CD1c-positive myeloid dendritic cell (primary cell): ENCODE measurements at regions not wholly inside any gene's neighbourhood (a gene's known extent, or its start where the extent isn't known, plus 50 kb on each side); places are given as distances from the start of the nearest gene placed in this dataset.
A peak's percentile ranks its signal among the peaks of the same experiment; 100 is the strongest.
"Not testable (repeated sequence)": the region's sequence is repeated elsewhere in the genome, so short reads cannot be mapped to it uniquely, and the experiment has no call there.

Experiments used
- DNase-seq: peaks from one replicate; pipeline ENCODE4 v3.0.0-alpha.2; 2016; ENCODE audit errors: extremely low spot score

DNA sequence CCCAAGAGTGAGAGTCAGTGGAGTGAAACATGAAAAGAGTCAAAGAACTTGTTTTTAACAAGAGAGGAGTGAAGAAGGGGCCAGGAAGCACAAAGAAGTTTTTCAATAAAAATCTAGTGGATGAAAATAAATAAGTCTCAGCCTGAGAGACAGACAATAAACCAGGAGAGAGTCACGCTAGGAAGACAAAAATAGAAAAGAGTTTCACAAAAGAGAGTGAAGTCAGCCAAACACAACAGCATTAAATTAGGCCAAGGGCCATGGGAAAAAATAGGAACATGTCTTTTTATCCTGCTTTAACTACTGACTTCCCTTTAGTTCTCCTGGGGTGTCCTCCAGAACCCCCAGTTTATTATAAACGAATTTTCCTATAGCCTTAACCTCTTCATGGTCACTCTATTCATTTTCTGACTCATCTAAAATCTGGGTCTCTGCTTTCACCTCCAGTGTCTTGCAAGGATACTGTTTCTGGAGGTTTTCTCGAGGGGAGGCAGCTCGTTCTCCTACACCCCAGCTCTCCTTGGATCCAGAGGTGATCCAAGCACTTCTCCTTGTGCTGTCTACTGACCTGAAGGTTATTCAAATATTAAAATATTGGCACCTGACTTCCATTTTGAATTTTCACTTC lies 571.5 kb upstream of the PPP2R3A start:
- DNase-seq: no peak

DNA sequence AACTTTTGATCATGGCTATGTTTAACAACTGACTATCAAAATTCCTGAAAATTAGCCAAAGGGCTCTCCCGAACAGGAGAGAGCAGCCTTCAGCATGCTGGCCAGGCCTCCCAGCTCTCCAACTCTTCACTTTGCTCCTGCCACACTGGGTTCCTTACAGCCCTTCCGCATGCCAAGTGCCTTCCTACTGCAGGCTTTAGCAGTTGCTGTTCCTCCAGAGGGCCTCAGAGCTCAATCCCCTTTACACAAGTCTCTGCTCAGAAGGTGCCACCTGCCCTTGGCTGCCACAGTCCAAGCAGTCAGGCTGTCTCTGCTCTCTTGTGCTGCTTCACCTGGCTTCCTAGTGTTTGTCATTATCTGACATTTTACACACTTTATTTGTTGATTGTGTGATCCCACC lies 553.1 kb upstream of the PPP2R3A start:
- no peak for DNase-seq

DNA sequence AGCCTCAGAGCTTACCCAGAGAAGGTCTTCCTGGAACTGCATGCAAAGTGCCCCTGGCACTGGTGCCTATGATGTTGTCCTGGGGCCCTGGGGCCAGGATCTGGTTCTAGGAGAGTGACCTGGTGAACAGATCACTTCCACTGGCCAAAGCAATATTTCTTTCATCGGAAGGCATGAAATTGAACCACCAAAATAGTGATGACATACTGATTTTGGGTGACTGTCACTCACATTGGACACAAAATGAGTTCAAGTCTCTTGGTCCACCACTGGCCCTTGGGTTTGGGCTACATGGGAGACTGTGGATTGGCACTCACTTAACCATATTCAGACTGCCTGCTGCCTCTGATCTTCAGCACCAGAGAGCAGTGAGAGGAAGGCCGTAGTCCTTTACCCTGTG lies 549.3 kb upstream of the PPP2R3A start:
- no peak for DNase-seq

DNA sequence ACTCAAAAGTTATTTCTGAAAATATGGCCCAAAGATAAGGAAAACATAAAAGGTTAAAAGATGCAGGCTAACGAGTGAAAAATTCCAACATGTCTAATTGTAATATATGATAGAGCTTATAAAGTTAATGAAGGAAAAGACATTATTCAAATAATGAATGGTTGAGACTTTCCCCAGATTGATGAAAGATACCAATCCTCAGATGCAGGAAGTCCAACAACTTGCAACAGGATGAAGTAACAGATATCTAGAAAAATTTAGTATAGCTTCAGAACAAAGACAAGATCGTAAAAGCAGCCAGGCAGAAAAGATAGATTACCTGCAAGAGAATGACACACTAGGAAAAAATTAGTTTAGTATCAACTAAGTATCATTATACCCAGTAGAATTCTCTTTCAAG lies 546.4 kb upstream of the PPP2R3A start:
- no peak for DNase-seq

DNA sequence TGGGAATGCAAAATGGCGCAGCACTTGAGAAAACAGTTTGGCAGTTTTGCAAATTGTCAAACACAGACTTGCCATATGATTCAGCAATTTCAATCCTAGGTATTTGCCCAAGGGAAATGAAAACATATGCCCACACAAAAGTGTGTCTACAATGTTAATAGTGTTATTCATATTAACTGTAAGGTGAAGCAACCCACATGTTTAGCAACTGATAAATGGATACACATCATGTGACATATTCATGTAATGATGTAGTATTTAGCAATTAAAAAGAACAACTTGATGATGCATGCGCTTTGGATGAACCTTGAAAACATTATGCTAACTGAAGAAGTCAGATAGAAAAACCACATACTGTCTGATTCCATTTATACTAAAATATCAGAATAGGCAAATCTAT lies 539.0 kb upstream of the PPP2R3A start:
- no peak for DNase-seq

DNA sequence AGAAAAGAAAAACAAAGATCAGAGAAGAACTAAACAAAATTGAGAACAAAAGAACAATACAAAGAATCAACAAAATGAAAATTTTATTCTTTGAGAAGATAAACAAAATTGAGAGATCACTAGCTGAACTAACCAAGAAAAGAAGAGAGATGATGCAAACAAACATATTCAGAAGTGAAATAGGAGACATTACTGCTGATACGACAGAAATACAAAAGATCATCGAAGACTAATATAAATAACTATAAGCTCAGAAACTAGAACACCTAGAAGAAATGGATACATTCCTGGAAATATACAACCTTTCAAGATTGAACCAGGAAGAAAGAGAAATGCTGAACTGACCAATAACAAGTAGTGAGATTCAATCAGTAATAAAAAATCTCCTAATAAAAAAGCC lies 533.1 kb upstream of the PPP2R3A start:
- no peak for DNase-seq

DNA sequence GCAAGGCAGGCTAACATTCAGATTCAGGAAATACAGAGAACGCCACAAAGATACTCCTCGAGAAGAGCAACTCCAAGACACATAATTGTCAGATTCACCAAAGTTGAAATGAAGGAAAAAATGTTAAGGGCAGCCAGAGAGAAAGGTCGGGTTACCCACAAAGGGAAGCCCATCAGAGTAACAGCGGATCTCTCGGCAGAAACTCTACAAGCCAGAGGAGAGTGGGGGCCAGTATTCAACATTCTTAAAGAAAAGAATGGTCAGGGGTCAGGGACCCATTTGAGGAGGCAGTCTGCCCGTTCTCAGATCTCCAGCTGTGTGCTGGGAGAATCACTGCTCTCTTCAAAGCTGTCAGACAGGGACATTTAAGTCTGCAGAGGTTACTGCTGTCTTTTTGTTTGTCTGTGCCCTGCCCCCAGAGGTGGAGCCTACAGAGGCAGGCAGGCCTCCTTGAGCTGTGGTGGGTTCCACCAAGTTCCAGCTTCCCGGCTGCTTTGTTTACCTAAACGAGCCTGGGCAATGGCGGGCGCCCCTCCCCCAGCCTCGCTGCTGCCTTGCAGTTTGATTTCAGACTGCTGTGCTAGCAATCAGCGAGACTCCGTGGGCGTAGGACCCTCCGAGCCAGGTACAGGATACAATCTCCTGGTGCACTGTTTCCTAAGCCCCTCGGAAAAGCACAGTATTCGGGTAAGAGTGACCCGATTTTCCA lies 526.5 kb upstream of the PPP2R3A start:
- not testable (repeated sequence) for DNase-seq

DNA sequence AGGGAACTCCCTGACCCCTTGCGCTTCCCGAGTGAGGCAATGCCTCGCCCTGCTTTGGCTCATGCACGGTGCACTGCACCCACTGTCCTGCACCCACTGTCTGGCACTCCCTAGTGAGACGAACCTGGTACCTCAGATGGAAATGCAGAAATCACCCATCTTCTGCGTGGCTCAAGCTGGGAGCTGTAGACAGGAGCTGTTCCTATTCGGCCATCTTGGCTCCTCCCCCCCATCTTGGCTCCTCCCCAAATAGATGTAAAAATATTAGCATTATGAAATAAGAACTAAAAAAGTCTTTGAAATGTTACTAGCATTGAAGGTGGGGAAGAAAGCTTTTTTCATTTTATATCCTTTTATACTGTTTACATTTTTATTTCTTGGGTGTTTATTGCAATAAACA lies 525.9 kb upstream of the PPP2R3A start:
- not testable (repeated sequence) for DNase-seq

DNA sequence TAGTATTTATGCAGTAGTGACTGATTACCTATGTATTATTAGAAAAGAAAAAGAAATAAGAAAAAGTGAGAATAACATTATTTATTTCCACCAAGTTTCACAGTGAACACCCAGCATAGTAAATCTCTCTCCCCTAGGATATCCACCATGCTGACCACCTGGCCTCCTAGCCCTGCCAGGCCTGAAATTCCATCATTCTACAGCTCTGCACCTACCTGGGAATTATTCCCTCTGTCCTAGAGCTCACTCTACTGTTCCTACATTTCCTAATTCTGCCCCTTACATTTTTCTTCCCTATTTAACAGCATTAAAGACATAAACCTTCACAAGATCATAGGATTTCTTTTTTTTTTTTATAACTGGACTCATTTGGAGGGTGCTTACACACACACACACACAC lies 525.3 kb upstream of the PPP2R3A start:
- no peak for DNase-seq

DNA sequence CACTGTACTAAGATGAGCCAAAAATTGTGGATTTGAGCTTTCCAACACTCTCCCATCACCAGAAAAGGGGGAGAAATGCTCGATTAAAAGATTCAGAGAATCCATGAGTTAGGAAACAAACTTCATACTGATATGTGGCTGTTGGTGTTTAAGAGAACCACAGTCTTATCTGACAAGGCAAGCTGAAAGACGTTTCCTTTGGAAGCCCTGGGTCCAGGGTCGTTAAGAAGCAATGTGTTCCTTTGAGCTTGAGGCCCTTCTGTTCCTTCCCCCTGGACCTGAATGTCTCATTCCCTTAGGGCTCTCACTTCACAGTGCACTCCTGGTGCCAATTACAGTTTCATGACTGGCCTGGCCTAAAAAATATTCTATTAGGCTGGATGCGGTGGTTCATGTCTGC lies 524.8 kb upstream of the PPP2R3A start:
- DNase-seq: no peak

DNA sequence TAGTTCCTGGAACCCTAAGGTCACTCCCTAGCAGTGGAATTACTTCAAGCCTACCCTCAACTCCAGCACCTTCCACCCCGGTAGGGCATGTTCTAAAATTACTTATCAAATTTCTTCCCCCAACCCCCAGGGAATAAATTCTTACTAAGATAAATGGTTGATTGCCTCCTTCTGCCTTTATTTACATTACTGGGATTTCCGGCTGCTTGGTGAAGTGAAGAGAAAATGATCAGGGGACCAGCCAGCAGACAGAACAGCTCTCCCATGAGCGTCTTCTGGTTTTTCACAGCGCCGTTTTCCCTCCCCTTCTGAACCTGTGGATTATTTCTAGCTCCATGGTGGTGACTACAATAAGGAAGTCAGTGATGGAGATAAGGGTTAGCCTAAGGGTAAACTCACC lies 521.5 kb upstream of the PPP2R3A start:
- DNase-seq: no peak

DNA sequence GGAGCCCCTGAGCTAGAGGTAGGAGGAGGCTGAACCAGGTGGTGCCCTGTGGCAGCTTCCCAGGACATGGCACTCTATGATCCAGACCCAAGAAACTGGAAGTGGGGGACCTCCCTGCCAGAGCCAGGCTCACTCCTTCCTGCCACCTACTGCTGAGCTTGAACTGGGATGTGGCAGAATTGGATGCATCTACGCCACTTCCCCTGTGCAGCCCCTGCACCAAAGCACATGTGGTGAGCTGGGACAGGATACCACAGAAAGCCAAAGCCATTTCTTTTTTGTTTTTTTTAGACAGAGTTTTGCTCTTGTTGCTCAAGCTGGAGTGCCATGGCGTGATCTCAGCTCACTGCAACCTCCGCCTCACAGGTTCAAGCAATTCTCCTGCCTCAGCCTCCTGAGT lies 518.0 kb upstream of the PPP2R3A start:
- DNase-seq: no peak

DNA sequence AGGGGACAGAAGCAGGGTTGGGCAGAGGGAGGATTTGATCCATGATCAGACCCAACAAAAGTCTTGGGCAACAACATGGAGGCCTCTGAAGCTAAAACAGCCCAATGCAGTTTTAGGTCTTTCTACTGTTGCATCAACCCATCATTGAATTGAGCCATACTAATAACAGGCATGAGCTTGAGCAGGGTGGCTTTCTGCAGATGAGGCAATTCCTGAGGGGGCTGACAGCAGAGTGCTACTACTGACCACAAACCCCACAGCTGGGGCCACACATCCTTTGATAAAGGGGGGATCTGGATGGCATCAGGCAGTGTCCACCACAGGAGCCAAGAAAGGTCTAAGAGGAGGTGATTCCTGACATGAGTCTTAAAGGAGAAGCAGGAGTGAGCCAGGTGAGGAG lies 517.0 kb upstream of the PPP2R3A start:
- no peak for DNase-seq

DNA sequence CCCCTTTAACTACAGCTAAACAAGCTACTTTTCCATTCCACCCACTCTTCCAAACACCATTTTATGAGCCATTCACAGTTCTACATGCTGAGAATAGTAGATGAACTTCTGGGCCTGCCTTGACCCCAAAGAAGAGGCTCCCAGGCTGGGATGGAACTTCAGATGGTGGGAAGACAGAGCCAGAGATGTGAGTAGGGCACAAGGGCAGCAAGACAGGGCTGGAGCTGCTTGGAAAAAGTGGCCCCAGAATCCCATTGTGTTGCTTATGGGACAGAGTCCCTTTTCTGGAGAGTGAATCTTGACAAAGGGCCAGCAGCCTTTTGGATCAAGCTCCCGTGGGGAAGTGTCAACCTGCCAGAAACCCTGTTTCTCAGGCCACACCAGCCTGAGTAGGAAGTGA lies 516.5 kb upstream of the PPP2R3A start:
- DNase-seq: no peak

DNA sequence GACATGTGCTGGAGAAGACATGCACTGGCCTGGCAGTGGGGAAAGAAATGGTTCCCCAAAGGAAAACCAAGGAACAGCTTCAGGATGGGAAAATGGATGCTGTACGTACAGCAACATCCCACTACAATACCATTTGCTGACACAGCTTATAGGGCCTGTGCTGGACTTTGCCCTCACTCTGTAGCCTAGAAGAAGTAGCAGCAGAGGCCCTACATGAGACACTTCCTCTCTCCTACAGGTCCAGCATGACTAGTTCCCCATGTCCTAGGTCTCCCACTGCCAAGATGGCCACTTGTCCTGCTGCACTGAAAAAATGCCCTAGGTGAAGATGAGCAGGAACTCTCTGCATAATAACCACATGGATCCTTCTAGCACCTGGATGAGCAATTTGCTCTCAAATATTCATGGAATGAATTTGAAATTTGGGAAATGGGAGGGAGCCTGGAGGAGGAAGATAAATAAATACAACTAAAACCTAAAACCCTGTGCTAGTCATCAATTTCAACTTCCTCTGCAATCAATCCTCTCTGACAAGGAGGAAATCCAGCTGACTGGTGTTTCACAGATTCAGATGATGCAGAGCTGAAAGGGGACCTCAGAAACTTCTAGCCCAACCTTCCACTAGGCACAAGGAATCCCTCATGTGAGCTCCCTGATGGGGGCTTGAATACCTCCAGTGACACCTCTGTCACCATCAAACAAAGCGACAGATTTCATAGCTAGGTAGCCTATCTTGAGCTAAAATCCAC lies 514.3 kb upstream of the PPP2R3A start:
- peak; percentile 1 for DNase-seq

DNA sequence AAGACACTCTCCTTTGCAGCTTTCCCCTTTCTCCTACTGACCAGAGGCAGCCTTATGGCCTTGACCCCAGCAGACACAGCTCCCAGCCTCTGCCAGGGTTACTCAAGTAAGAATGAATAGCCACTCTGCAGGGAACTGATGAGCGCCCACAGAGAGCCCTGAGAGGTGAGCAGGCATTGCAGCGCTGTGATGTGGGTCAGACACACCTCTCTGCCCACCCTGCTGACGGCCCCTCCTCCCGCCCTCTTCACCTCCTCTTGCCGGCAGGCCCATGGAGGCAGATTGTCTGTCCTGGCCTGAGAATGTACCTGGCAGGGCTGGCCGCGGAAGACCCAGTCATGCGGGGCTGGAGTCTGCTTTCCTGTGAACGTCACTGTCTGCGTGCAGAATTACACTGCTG lies 512.6 kb upstream of the PPP2R3A start:
- DNase-seq: no peak

DNA sequence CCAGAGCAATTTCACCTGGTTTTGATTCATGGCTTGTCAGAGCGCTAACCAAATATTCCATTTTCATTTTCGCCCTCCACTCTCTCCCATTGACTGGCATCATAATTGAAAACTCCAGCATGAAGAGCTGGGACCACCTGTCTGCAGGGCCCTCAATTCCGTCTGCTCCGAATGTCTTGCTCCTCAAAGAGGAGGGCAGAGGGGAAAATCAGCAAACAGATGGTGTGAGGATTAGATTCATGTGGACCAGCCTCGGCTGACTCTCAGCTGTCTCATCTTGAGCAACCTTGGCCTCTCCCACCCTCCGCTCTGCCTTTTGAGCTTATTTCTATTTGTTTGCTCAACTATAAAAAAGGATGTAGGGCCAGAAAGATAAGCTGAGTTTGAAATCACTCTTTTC lies 512.2 kb upstream of the PPP2R3A start:
- DNase-seq: no peak

DNA sequence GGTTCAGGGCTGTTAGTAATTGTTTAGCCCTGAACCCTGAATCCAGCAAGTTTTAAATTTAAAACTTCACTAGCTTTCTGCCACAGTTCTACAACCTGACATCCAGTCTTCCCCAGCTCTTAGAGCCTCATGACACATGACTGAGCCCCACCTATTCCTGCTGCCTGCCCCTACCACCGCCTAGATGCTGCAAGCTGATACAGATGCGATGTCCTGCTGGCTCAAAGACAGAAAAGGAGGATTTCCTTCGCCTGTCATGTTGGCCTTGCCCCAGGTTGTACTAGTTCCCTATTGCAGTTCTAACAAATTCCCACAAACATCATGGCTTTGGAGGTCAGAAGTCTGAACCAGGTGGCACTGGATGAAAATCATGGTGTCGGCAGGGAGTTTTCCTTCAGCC lies 510.6 kb upstream of the PPP2R3A start:
- no peak for DNase-seq

DNA sequence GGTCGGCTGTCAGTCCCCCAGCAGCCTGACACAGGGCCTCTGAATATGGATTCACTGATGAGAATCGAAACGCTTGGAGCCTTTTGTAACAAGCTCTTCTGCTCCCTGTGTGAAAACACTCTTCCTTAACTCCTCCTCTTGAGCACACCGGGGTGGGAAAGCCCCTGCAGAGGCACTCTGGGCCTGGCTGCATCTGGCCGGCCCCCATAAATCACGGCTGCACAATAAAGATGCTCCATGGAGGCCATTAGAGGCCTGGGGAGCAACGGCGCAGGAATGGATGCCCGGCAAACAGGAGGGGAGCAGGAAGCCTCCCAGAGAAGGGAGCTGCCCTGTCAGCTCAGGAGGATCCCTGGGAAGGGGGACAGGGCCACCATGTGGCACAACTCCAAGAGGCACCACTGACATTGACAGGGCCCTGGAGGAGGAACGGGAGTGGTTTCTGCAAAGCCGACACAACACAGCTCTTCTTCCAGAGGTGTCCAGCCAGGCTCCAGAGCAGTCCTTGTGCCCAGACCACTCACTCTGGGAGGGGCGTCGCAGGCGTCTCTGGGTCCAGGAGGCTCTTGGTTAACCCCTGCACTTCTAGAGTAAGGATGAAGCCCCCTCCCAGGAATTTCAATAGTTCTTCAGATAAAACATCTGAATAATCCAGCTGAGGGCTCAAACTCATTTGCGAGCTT lies 509.3 kb upstream of the PPP2R3A start:
- no peak for DNase-seq

DNA sequence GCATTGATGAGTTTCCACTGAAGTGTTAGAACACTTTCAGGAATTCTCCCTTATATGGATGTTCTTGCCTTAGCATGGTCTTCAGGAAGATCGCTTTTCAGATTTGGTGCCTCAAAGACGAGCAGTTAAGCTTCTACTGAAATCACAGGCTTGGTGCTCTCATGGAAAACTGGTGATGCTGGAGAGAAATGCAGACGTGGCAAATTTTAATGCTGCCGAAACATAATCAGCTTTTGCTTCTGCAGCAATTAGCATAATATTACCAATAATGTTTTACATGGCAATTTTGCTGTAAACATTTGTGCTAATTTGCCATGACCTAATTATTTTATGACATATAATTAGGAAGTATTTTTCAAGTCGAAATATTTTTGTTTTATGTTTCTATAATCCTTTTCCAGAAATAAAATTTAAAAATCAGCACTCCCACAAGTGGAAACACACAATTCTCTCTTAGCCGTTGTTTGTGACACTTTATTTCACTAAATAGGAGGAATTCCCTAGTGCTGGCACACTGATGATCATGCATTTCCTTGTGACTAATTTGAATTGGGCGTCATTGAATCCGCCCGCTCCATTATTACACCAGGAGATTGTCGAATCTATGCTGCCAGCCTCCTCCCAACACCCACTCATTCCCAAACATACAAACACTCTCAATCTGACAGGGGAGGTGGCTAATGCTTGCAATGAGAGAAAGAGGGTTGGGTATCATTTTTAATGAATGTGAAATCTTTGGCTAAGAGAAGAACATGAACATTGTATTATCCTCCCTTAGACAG lies 506.8 kb upstream of the PPP2R3A start:
- no peak for DNase-seq

DNA sequence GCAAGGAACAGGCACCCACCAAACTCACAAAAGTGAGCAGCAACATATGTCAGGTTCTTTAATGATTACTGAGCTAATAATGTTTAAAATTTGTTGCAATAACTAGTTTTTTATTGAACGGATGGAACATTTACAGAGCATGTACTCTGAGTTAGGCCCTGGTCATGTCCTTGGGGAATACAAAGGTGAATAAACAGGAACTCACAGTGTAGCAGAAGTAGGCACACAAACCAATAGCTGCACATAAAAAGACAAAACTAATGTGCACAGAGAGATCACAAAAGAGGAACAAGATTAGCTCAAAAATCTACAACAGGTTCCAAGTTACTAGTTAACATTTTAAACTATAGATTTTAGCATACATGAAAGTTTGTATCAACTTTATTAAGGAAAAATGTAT lies 505.3 kb upstream of the PPP2R3A start:
- no peak for DNase-seq

DNA sequence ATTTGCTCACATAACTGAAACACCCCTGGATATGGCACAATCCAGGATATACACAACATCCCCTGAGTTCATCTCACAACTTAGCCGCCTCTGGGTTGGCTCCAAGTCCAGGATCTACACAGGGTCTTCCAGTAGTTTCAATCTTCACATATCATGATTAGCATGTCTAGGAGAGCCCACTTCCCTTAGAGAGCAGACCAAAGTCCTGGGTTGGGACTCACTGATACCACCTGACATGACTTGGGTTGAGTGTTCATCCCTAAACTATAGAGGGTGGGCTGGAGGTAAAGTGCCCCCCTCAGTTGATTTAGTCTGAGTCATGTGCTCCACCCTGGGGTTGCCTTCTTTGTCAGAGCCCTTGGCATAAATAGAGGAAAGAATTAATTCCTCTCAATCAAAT lies 493.6 kb upstream of the PPP2R3A start:
- no peak for DNase-seq
